SU-DHL-6 (cell line): ENCODE measurements at regions not wholly inside any gene's neighbourhood (a gene's known extent, or its start where the extent isn't known, plus 50 kb on each side); places are given as distances from the start of the nearest gene placed in this dataset.

ENCODE experiments used
- H2AFZ ChIP-seq: fragments of 200-600 bp; sonication (generic); 2 replicates; pipeline ENCODE4 v1.6.1; 2014; ENCODE audit warnings: low read depth, mild to moderate bottlenecking, moderate library complexity, mixed read lengths, antibody characterized with exemption, low read length; ENCODE audit not compliant: severe bottlenecking
- H3F3A ChIP-seq: fragments of 200-600 bp; shearing (Covaris generic); 2 replicates; pipeline ENCODE4 v1.6.0; 2016; ENCODE audit warnings: antibody characterized with exemption, mild to moderate bottlenecking; ENCODE audit not compliant: insufficient read depth
- H3K27ac ChIP-seq: fragments of 200-600 bp; sonication (generic); 2 replicates; pipeline ENCODE4 v1.5.1; 2016; ENCODE audit warnings: low read depth, mild to moderate bottlenecking, low read length, moderate library complexity, mixed read lengths
- H3K27me3 ChIP-seq: fragments of 200-600 bp; sonication (generic), shearing (Covaris generic); 2 replicates; pipeline ENCODE4 v1.6.0; 2014; ENCODE audit warnings: mild to moderate bottlenecking, low read length
- H3K36me3 ChIP-seq: fragments of 200-600 bp; sonication (generic); 2 replicates; pipeline ENCODE4 v1.6.1; 2014; ENCODE audit warnings: mild to moderate bottlenecking, low read length, mixed read lengths
- H3K4me2 ChIP-seq: fragments of 300-600, 200-600 bp; shearing (Covaris generic), sonication (generic); 2 replicates; pipeline ENCODE4 v1.6.0; 2014; ENCODE audit warnings: low read length, low read depth, mild to moderate bottlenecking; ENCODE audit not compliant: poor library complexity, severe bottlenecking
- H3K4me3 ChIP-seq: fragments of 200-600 bp; sonication (generic); 2 replicates; pipeline ENCODE4 v1.5.1; 2014; ENCODE audit warnings: antibody characterized with exemption, low read length, mild to moderate bottlenecking, mixed read lengths; ENCODE audit not compliant: insufficient read depth, poor library complexity, severe bottlenecking
- H3K79me2 ChIP-seq: fragments of 200-600 bp; sonication (generic); 2 replicates; pipeline ENCODE4 v1.6.1; 2014; ENCODE audit warnings: mild to moderate bottlenecking, low read length, moderate library complexity; ENCODE audit not compliant: insufficient read depth
- H3K9ac ChIP-seq: fragments of 200-600 bp; sonication (generic); 2 replicates; pipeline ENCODE4 v1.7.0; 2014; ENCODE audit warnings: mild to moderate bottlenecking, low read length
- H3K9me2 ChIP-seq: fragments of 200-600 bp; sonication (generic); replicated peaks from 2 replicates; pipeline ENCODE4 v1.6.1; 2014; ENCODE audit warnings: low read length; ENCODE audit not compliant: insufficient read depth
- H3K9me3 ChIP-seq: fragments of 200-600 bp; sonication (generic); 2 replicates; pipeline ENCODE4 v1.6.1; 2014; ENCODE audit warnings: low read length, mixed read lengths; ENCODE audit not compliant: insufficient read depth
- H4K20me1 ChIP-seq: fragments of 200-600 bp; sonication (generic); 2 replicates; pipeline ENCODE4 v1.6.1; 2014; ENCODE audit warnings: low read depth, mild to moderate bottlenecking, antibody characterized with exemption, low read length, moderate library complexity, mixed read lengths
- EZH2phosphoT487 ChIP-seq: fragments of 200-600 bp; sonication (generic), shearing (Covaris generic); conservative IDR thresholded peaks from 2 replicates; pipeline ENCODE4 v1.6.1; 2018; ENCODE audit warnings: mild to moderate bottlenecking, antibody characterized with exemption, low read length, moderate library complexity, mixed read lengths
- TF ChIP-seq, protein P1 (sequence below): fragments of 200-600 bp; sonication (generic); IDR thresholded peaks from one replicate; pipeline ENCODE4 v1.5.1; 2017; ENCODE audit warnings: antibody characterized with exemption, mild to moderate bottlenecking, low read length, moderate library complexity; ENCODE audit not compliant: insufficient read depth, poor library complexity, severe bottlenecking

DNA sequence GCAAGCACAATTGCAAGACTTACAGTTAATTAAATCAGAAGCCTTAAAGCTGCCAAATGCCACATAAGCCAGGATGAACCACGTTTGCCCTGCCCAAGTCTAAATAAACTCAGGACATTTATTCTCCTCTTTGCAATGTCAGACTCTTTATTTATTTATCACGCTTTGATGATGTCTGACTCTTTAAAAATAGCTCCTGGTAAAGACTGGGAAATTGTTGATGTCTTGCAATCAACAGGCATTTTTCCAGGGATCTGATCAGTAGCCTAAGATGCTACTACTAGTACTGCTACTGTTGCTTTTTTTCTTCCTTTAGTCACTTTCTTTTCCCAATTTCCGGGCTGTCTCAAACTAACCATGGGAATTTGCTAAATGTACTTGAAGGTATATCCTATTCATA lies 365.8 kb upstream of the MARCKS start:
- Histone ChIP-seq H3K36me3 (no peaks in the 10 kb centered on the region), H3F3A (no peaks in the 10 kb centered on the region), H3K27me3 (no peaks in the 10 kb centered on the region), H3K9ac (no peak overlapping the region), H3K27ac (no peak overlapping the region), H3K9me2 (no peaks in the 10 kb centered on the region), H3K9me3 (no peaks in the 10 kb centered on the region), H3K4me3 (no peak overlapping the region), H2AFZ (no peak overlapping the region), H3K4me2 (no peak overlapping the region), H4K20me1 (no peaks in the 10 kb centered on the region), H3K79me2 (no peaks in the 10 kb centered on the region)
- no peak for TF ChIP-seq EZH2phosphoT487
- TF ChIP-seq, protein P1, sequence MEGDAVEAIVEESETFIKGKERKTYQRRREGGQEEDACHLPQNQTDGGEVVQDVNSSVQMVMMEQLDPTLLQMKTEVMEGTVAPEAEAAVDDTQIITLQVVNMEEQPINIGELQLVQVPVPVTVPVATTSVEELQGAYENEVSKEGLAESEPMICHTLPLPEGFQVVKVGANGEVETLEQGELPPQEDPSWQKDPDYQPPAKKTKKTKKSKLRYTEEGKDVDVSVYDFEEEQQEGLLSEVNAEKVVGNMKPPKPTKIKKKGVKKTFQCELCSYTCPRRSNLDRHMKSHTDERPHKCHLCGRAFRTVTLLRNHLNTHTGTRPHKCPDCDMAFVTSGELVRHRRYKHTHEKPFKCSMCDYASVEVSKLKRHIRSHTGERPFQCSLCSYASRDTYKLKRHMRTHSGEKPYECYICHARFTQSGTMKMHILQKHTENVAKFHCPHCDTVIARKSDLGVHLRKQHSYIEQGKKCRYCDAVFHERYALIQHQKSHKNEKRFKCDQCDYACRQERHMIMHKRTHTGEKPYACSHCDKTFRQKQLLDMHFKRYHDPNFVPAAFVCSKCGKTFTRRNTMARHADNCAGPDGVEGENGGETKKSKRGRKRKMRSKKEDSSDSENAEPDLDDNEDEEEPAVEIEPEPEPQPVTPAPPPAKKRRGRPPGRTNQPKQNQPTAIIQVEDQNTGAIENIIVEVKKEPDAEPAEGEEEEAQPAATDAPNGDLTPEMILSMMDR: no peak

DNA sequence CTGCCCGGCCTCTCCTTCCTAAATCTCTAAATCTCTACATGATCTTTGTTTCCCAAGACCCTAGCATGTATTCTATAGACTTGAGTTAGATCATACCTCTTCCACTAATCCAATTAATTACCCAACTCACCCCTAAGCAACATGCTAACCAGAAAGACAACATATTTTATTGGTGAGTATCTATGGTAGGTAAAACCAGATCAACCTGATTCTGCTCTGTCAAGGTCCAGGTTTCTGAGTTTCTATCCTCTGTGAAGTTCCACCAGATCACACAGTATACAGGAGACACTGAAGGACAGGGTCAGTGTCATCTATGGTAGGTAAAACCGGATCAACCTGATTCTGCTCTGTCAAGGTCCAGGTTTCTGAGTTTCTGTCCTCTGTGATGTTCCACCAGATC lies 363.2 kb upstream of the MARCKS start:
- H3K27ac ChIP-seq: no peak overlapping the region
- H3K79me2 ChIP-seq: no peaks in the 10 kb centered on the region

DNA sequence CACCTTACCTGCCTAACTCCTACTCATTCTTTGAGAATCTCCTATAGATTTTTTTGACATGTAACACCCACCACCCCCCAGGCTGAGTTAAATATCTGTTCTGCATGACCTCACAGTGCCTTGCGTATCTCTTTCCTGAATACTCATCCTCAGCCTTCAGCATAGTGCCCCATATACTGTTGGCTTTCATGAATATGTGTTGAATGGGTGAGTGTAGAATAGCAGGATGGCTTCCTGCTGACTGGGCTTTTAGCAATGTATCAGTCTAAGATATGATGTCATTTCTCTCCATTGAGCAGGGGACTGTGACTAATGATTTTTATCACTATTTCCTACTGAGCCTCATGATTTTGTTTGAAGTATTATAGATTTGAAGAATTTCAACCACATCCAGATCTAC lies 361.6 kb upstream of the MARCKS start:
- H3K79me2 ChIP-seq: no peaks in the 10 kb centered on the region
- no peaks in the 10 kb centered on the region for H3F3A ChIP-seq
- H2AFZ ChIP-seq: no peak overlapping the region
- H3K9me3 ChIP-seq: no peaks in the 10 kb centered on the region
- no peaks in the 10 kb centered on the region for H4K20me1 ChIP-seq
- H3K9me2 ChIP-seq: no peaks in the 10 kb centered on the region
- no peaks in the 10 kb centered on the region for H3K27me3 ChIP-seq
- no peak overlapping the region for H3K4me3 ChIP-seq
- no peaks in the 10 kb centered on the region for H3K36me3 ChIP-seq
- no peak for TF ChIP-seq EZH2phosphoT487
- TF ChIP-seq, protein P1: no peak
- H3K27ac ChIP-seq: no peak overlapping the region
- H3K4me2 ChIP-seq: no peak overlapping the region
- no peak overlapping the region for H3K9ac ChIP-seq

More for the DNA sequence above, 363.2 kb upstream of the MARCKS start:
- Histone ChIP-seq H3K9me3 (no peaks in the 10 kb centered on the region), H4K20me1 (no peaks in the 10 kb centered on the region), H3K27me3 (no peaks in the 10 kb centered on the region), H2AFZ (no peak overlapping the region), H3K9me2 (no peaks in the 10 kb centered on the region), H3F3A (no peaks in the 10 kb centered on the region), H3K4me2 (no peak overlapping the region), H3K9ac (no peak overlapping the region), H3K36me3 (no peaks in the 10 kb centered on the region), H3K4me3 (no peak overlapping the region)
- TF ChIP-seq EZH2phosphoT487: no peak
- TF ChIP-seq, protein P1: no peak

DNA sequence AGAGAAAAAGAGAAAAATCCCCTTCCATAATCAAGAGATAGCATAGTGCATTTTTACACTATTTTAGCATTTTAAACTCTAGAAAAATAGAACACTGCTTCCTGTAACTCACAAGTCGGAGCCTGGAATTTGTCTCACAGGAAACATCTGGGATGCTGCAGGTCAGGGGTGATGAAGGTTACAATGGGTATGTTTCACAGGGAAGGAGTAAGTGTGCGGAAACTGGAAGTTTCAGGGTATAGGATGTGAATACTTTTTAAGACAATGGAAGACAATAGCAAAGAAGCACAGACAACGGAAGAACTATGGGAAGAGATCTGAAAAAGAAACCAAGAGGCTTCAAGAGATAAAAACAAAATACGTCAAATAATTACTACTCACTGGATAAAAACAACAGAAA lies 361.0 kb upstream of the MARCKS start:
- H3K4me3 ChIP-seq: no peak overlapping the region
- no peaks in the 10 kb centered on the region for H4K20me1 ChIP-seq
- no peak overlapping the region for H2AFZ ChIP-seq
- H3F3A ChIP-seq: no peaks in the 10 kb centered on the region
- H3K4me2 ChIP-seq: no peak overlapping the region
- no peak overlapping the region for H3K27ac ChIP-seq
- no peaks in the 10 kb centered on the region for H3K9me2 ChIP-seq
- H3K9ac ChIP-seq: no peak overlapping the region
- no peaks in the 10 kb centered on the region for H3K27me3 ChIP-seq
- H3K79me2 ChIP-seq: no peaks in the 10 kb centered on the region
- no peak for TF ChIP-seq EZH2phosphoT487
- TF ChIP-seq, protein P1: no peak
- H3K36me3 ChIP-seq: no peaks in the 10 kb centered on the region
- H3K9me3 ChIP-seq: no peaks in the 10 kb centered on the region
